ENCODE measurements at regions not wholly inside any gene's neighbourhood (a gene's known extent, or its start where the extent isn't known, plus 50 kb on each side); places are given as distances from the start of the nearest gene placed in this dataset.

- Histone ChIP-seq H3K27me3 (ENCODE audit: control insufficient read depth, insufficient read depth, low read length) (no peaks in the 10 kb centered on the region), H2AFZ (ENCODE audit: low read length) (no peak overlapping the region), H4K20me1 (ENCODE audit: control insufficient read depth, extremely low read depth, insufficient read depth, low read length) (no peaks in the 10 kb centered on the region), H3K4me1 (ENCODE audit: control insufficient read depth, extremely low read depth, insufficient read depth, low read length) (no peaks in the 10 kb centered on the region), H3K4me2 (ENCODE audit: extremely low read depth, insufficient read depth, low read length) (no peak overlapping the region), H3K4me3 (replicated peaks in 1 of 4; ENCODE audit: control extremely low read depth in 1 of 4, insufficient read depth in 1 of 4, low read depth in 3 of 4, low read length in 4 of 4) (no peak overlapping the region), H3K9me3 (ENCODE audit: control insufficient read depth, insufficient read depth, low read depth, low read length) (no peaks in the 10 kb centered on the region), H3K27ac (ENCODE audit: insufficient read depth, low read length) (no peak overlapping the region), H3K79me2 (ENCODE audit: control insufficient read depth, insufficient read depth, low read length) (no peaks in the 10 kb centered on the region), H3K36me3 (ENCODE audit: control insufficient read depth, insufficient read depth, low read length) (no peaks in the 10 kb centered on the region), H3K9ac (ENCODE audit: insufficient read depth, low read length) (no peak overlapping the region)
- DNase-seq (ENCODE audit: low read depth in 2 of 2): peak; percentile 15 to 22
- TF ChIP-seq, protein P1, sequence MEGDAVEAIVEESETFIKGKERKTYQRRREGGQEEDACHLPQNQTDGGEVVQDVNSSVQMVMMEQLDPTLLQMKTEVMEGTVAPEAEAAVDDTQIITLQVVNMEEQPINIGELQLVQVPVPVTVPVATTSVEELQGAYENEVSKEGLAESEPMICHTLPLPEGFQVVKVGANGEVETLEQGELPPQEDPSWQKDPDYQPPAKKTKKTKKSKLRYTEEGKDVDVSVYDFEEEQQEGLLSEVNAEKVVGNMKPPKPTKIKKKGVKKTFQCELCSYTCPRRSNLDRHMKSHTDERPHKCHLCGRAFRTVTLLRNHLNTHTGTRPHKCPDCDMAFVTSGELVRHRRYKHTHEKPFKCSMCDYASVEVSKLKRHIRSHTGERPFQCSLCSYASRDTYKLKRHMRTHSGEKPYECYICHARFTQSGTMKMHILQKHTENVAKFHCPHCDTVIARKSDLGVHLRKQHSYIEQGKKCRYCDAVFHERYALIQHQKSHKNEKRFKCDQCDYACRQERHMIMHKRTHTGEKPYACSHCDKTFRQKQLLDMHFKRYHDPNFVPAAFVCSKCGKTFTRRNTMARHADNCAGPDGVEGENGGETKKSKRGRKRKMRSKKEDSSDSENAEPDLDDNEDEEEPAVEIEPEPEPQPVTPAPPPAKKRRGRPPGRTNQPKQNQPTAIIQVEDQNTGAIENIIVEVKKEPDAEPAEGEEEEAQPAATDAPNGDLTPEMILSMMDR (conservative IDR thresholded peaks at IDR 0.05 in 1 of 2, IDR thresholded peaks at IDR 0.05 in 1 of 2; ENCODE audit: low read depth in 1 of 2, low read length in 2 of 2): peak in 1 of 2 donors; percentile 27
- TF ChIP-seq EZH2 (IDR thresholded peaks at IDR 0.05; ENCODE audit: low read length, missing control alignments): no peak
Measured at GRCh38 chr12:23055004-23055403, 430.0 kb downstream of the ETNK1 start.

DNA sequence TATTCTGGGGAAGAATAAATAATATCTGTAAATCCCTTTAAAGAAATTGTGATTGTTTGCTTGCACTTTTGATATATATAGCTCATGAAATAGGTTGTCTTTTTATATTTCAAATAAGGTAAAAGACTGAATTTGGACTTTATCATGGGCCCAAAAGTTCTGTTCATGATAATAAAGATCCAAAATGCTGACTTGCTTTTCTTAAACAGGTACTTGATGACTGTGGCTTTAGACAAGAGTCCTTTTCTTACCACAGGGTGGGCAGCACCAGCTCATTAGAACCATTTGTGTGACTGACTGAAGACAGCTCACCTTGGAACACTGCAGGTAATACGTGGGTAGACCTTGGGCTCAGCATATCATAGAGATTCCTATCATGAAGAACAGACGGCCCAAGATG is 432.6 kb downstream of the ETNK1 start:
- H3K27ac ChIP-seq (ENCODE audit: insufficient read depth, low read length): no peak overlapping the region
- no peaks in the 10 kb centered on the region for H3K4me1 ChIP-seq (ENCODE audit: control insufficient read depth, extremely low read depth, insufficient read depth, low read length)
- no peaks in the 10 kb centered on the region for H3K27me3 ChIP-seq (ENCODE audit: control insufficient read depth, insufficient read depth, low read length)
- H3K79me2 ChIP-seq (ENCODE audit: control insufficient read depth, insufficient read depth, low read length): no peaks in the 10 kb centered on the region
- H3K4me3 ChIP-seq (replicated peaks in 1 of 4; ENCODE audit: control extremely low read depth in 1 of 4, insufficient read depth in 1 of 4, low read depth in 3 of 4, low read length in 4 of 4): no peak overlapping the region
- no peaks in the 10 kb centered on the region for H4K20me1 ChIP-seq (ENCODE audit: control insufficient read depth, extremely low read depth, insufficient read depth, low read length)
- TF ChIP-seq, protein P1 (conservative IDR thresholded peaks at IDR 0.05 in 1 of 2, IDR thresholded peaks at IDR 0.05 in 1 of 2; ENCODE audit: low read depth in 1 of 2, low read length in 2 of 2): no peak
- no peak for TF ChIP-seq EZH2 (IDR thresholded peaks at IDR 0.05; ENCODE audit: low read length, missing control alignments)
- no peaks in the 10 kb centered on the region for H3K9me3 ChIP-seq (ENCODE audit: control insufficient read depth, insufficient read depth, low read depth, low read length)
- no peak overlapping the region for H3K9ac ChIP-seq (ENCODE audit: insufficient read depth, low read length)
- no peak overlapping the region for H2AFZ ChIP-seq (ENCODE audit: low read length)
- H3K4me2 ChIP-seq (ENCODE audit: extremely low read depth, insufficient read depth, low read length): no peak overlapping the region
- no peak for DNase-seq (ENCODE audit: low read depth in 2 of 2)
- no peaks in the 10 kb centered on the region for H3K36me3 ChIP-seq (ENCODE audit: control insufficient read depth, insufficient read depth, low read length)

DNA sequence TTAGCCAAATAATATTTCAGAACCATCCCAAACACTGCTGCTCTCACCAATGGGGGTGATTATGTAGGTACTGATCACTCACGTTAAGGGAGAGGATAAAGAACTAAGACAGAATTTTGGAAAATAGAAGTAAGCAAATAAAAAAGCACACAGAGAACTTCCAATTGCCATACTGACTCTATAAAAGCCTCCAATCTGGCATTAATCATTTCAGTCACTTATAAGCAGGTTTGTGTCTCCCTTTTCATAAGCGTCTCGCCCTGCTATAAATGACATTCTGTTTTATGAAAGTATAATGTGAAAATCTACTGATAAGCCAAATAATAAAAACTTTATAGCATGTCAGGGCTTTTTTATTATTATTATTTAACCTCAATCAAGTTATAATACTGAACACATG is 435.2 kb downstream of the ETNK1 start:
- H3K36me3 ChIP-seq (ENCODE audit: control insufficient read depth, insufficient read depth, low read length): no peaks in the 10 kb centered on the region
- H3K4me2 ChIP-seq (ENCODE audit: extremely low read depth, insufficient read depth, low read length): no peak overlapping the region
- no peak for TF ChIP-seq EZH2 (IDR thresholded peaks at IDR 0.05; ENCODE audit: low read length, missing control alignments)
- TF ChIP-seq, protein P1 (conservative IDR thresholded peaks at IDR 0.05 in 1 of 2, IDR thresholded peaks at IDR 0.05 in 1 of 2; ENCODE audit: low read depth in 1 of 2, low read length in 2 of 2): no peak
- H3K79me2 ChIP-seq (ENCODE audit: control insufficient read depth, insufficient read depth, low read length): no peaks in the 10 kb centered on the region
- H3K27ac ChIP-seq (ENCODE audit: insufficient read depth, low read length): no peak overlapping the region
- no peak overlapping the region for H2AFZ ChIP-seq (ENCODE audit: low read length)
- H4K20me1 ChIP-seq (ENCODE audit: control insufficient read depth, extremely low read depth, insufficient read depth, low read length): no peaks in the 10 kb centered on the region
- no peak for DNase-seq (ENCODE audit: low read depth in 2 of 2)
- H3K4me1 ChIP-seq (ENCODE audit: control insufficient read depth, extremely low read depth, insufficient read depth, low read length): no peaks in the 10 kb centered on the region
- H3K9ac ChIP-seq (ENCODE audit: insufficient read depth, low read length): no peak overlapping the region
- H3K27me3 ChIP-seq (ENCODE audit: control insufficient read depth, insufficient read depth, low read length): no peaks in the 10 kb centered on the region
- H3K4me3 ChIP-seq (replicated peaks in 1 of 4; ENCODE audit: control extremely low read depth in 1 of 4, insufficient read depth in 1 of 4, low read depth in 3 of 4, low read length in 4 of 4): no peak overlapping the region
- H3K9me3 ChIP-seq (ENCODE audit: control insufficient read depth, insufficient read depth, low read depth, low read length): no peaks in the 10 kb centered on the region
